ENCODE measurements at regions not wholly inside any gene's neighbourhood (a gene's known extent, or its start where the extent isn't known, plus 50 kb on each side); places are given as distances from the start of the nearest gene placed in this dataset.
"Not testable (repeated sequence)": the region's sequence is repeated elsewhere in the genome, so short reads cannot be mapped to it uniquely, and the experiment has no call there.

DNA sequence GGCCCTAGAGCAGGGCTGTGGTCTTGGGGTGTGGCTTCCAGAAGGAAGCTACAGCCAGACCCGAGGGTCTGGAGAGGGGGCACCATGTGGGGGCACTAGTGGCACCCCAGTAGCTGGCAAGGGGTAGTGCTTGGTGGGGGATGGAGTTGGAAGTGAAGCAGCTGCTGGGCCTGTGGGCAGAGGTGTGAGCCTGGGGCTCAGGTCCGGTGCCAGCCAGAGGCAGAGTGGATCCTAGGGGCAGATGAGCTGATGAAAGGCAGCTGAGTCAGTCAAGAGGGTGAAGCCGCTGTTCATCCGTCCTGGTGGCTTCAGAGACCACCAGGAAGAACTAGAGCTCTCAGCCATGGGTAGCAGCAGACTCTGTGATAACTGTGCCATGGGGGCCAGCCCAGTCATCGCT lies 172.6 kb downstream of the TBC1D2B start:
- TF ChIP-seq, protein P1, sequence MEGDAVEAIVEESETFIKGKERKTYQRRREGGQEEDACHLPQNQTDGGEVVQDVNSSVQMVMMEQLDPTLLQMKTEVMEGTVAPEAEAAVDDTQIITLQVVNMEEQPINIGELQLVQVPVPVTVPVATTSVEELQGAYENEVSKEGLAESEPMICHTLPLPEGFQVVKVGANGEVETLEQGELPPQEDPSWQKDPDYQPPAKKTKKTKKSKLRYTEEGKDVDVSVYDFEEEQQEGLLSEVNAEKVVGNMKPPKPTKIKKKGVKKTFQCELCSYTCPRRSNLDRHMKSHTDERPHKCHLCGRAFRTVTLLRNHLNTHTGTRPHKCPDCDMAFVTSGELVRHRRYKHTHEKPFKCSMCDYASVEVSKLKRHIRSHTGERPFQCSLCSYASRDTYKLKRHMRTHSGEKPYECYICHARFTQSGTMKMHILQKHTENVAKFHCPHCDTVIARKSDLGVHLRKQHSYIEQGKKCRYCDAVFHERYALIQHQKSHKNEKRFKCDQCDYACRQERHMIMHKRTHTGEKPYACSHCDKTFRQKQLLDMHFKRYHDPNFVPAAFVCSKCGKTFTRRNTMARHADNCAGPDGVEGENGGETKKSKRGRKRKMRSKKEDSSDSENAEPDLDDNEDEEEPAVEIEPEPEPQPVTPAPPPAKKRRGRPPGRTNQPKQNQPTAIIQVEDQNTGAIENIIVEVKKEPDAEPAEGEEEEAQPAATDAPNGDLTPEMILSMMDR (IDR thresholded peaks at IDR 0.05; ENCODE audit: insufficient read depth, low read length, poor library complexity, severe bottlenecking) = no peak
- H3K27me3 ChIP-seq (ENCODE audit: control insufficient read depth, insufficient read depth, low read length) = peaks cover 3% of the 10 kb centered on the region
- DNase-seq (ENCODE audit: low read depth) = no peak
- no peak overlapping the region for H3K4me3 ChIP-seq (ENCODE audit: low read depth, low read length)
- no peaks in the 10 kb centered on the region for H3K36me3 ChIP-seq (ENCODE audit: control insufficient read depth, insufficient read depth, low read length)

DNA sequence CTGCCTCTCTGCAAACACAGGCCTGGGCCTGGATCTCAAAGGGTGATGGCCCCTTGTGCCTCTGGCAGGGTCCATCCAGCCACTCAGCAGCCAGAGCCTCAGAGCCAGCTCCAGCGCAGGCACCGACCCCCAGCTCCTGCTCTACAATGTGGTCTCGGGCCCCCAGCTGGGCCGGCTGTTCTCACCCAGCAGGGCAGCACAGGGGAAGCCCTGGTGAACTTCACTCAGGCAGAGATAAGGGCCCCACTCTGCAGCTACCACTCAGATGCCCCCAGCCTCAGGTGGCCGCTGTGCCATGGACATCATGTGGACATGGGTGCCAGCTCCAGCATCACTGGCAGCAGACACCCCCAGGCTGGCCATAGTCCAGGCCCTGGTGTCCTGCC lies 173.1 kb downstream of the TBC1D2B start:
- TF ChIP-seq, protein P1 (IDR thresholded peaks at IDR 0.05; ENCODE audit: insufficient read depth, low read length, poor library complexity, severe bottlenecking) = no peak
- DNase-seq (ENCODE audit: low read depth) = no peak
- no peaks in the 10 kb centered on the region for H3K36me3 ChIP-seq (ENCODE audit: control insufficient read depth, insufficient read depth, low read length)
- no peak overlapping the region for H3K4me3 ChIP-seq (ENCODE audit: low read depth, low read length)
- H3K27me3 ChIP-seq (ENCODE audit: control insufficient read depth, insufficient read depth, low read length) = peaks cover 3% of the 10 kb centered on the region

DNA sequence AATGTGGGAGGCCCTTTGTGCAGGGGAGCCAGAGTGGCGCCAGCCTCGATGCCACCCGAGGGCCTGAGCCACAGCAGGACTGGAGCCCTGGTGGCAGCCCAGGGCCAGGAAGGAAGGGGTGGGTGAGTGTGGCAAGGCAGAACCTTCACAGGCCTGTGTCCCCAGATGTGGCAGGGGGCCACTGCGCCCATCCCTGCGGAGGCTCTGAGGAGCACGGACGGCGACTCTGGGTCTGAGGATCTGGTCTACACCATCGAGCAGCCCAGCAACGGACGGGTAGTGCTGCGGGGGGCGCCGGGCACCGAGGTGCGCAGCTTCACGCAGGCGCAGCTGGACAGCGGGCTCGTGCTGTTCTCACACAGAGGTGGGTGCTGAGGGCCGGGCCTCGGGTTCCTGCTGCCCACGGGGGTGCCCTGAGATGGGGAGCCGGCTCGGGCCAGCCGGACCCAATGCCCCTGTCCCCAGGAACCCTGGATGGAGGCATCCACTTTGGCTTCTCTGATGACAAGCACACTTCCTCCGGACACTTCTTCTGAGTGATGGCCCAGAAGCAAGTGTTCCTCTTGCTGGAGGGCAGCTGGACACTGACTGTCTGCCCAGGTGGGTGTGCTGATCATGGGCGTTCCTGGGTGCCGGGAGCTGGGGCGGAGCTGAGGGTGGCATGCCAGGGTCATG lies 173.6 kb downstream of the TBC1D2B start:
- not testable (repeated sequence) for H3K27me3 ChIP-seq (ENCODE audit: control insufficient read depth, insufficient read depth, low read length); DNase-seq (ENCODE audit: low read depth); H3K36me3 ChIP-seq (ENCODE audit: control insufficient read depth, insufficient read depth, low read length); H3K4me3 ChIP-seq (ENCODE audit: low read depth, low read length)

DNA sequence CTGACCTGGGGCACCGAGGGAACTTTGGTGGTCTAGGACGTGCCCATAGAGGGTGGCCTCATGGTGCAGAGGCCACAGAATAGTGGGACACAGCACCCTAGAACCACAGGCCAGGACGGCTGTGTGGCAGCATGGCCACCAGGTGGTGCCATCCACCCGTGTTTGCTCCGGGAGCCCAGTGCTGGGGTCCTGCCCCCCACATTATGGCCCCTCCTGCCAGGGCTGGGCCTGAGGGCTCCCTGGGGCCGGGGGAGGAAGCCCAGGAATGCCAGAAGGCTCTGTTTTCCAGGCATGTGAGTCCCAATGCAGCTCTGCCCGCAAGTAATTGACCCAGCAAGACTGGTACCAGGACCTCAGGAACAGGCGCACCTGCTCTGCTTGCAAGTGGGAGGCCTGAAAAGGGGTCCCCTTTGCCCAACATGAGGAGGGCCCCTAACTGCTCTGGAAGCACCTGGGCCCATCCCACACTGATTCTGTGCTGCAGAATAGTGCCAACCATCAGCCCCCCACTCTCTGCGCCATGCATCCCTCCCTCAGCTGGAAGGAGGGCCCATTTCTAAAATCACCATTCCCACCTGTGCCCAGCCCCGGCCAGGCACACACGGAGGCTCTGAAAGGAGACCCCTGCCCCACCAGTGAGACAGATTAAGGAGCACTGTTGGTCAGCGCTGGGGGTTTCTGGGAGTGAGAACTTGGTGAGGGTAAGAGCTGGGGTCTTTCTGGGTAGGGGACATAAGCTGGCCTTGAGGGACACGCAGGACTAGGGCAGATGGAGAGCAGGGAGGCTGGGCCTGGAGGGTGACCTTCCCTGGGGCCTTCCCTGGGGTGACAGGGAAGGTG lies 174.4 kb downstream of the TBC1D2B start:
- H3K4me3 ChIP-seq (ENCODE audit: low read depth, low read length); DNase-seq (ENCODE audit: low read depth); H3K36me3 ChIP-seq (ENCODE audit: control insufficient read depth, insufficient read depth, low read length); H3K27me3 ChIP-seq (ENCODE audit: control insufficient read depth, insufficient read depth, low read length): not testable (repeated sequence)
- TF ChIP-seq, protein P1 (IDR thresholded peaks at IDR 0.05; ENCODE audit: insufficient read depth, low read length, poor library complexity, severe bottlenecking) = peak; percentile 72

DNA sequence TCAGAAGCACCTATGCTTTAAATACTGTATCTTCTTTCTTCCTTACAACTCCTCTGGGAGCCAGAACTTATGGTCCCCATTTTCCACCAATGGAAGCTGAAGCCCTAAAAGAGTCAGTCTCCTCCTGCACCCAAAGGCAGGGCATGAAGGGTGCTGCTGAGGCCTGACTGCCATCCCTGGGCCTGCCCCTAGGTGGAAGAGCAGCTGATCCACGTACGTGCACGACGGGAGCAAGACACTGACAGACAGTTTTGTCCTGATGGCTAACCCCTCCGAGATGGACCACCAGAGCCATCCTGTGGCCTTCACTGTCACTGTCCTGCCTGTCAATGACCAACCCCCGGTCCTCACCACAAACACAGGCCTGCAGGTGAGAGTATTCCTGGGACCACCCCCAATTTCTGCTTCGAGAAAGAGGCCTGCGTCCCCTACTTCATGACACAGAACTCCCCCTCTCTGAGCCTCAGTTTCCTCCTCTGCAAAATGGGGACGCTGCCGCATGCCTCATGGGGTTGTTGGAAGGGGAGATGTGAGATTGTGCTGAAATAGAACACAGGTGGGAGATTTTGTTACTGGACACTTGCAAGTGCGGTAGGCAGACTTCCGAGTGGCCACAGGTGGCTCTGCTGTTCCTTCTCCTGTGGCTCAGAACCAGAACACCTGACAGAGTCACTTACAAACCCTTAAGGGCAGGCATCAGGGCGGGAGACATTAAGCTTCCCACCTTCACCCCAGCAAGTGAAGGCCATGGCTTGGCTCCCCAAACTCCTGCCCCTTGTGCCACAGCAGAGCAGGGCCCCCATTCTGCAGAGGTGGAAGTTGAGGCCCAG lies 175.4 kb downstream of the TBC1D2B start:
- TF ChIP-seq, protein P1 (IDR thresholded peaks at IDR 0.05; ENCODE audit: insufficient read depth, low read length, poor library complexity, severe bottlenecking) = peak; percentile 2
- DNase-seq (ENCODE audit: low read depth) = no peak
- H3K27me3 ChIP-seq (ENCODE audit: control insufficient read depth, insufficient read depth, low read length) = peaks cover 3% of the 10 kb centered on the region
- no peaks in the 10 kb centered on the region for H3K36me3 ChIP-seq (ENCODE audit: control insufficient read depth, insufficient read depth, low read length)
- H3K4me3 ChIP-seq (ENCODE audit: low read depth, low read length) = no peak overlapping the region
